Endodermal cell (in vitro differentiated cells): ENCODE measurements at regions not wholly inside any gene's neighbourhood (a gene's known extent, or its start where the extent isn't known, plus 50 kb on each side); places are given as distances from the start of the nearest gene placed in this dataset.

Experiments used
- DNase-seq: peaks from one replicate; pipeline ENCODE4 v3.0.0-alpha.2; 2017
- H3K27ac ChIP-seq: 2 replicates; pipeline ENCODE4 v1.5.1; 2013; ENCODE audit warnings: mild to moderate bottlenecking, low read depth, low read length, moderate library complexity
- H3K27me3 ChIP-seq: 2 replicates; pipeline ENCODE4 v1.6.1; 2013; ENCODE audit warnings: mild to moderate bottlenecking, low read length, moderate library complexity; ENCODE audit not compliant: insufficient read depth, control insufficient read depth, poor library complexity, severe bottlenecking
- H3K36me3 ChIP-seq: 2 replicates; pipeline ENCODE4 v1.7.0; 2013; ENCODE audit warnings: mild to moderate bottlenecking, low read length, moderate library complexity; ENCODE audit not compliant: control insufficient read depth, insufficient read depth
- H3K4me1 ChIP-seq: one replicate; pipeline ENCODE4 v1.7.0; 2013; ENCODE audit warnings: low read length; ENCODE audit not compliant: control insufficient read depth, insufficient read depth
- H3K4me3 ChIP-seq: 2 replicates; pipeline ENCODE4 v1.5.1; 2013; ENCODE audit warnings: mild to moderate bottlenecking, low read length, moderate library complexity
- H3K9ac ChIP-seq: 2 replicates; pipeline ENCODE4 v1.6.1; 2013; ENCODE audit warnings: mild to moderate bottlenecking, low read length, moderate library complexity; ENCODE audit not compliant: poor library complexity, severe bottlenecking; ENCODE audit errors: extremely low read depth
- H3K9me3 ChIP-seq: 2 replicates; pipeline ENCODE4 v1.6.1; 2013; ENCODE audit warnings: mild to moderate bottlenecking, low read length, moderate library complexity; ENCODE audit not compliant: control insufficient read depth
- H3K27ac Mint-ChIP-seq: 2 replicates; pipeline ENCODE4 v1.8.0; 2020; ENCODE audit warnings: mixed read lengths
- H3K27me3 Mint-ChIP-seq: 2 replicates; pipeline ENCODE4 v1.8.0; 2021; ENCODE audit warnings: mild to moderate bottlenecking, mixed read lengths; ENCODE audit not compliant: insufficient read depth
- H3K36me3 Mint-ChIP-seq: 2 replicates; pipeline ENCODE4 v1.8.0; 2020; ENCODE audit warnings: low read depth, mixed read lengths
- H3K4me1 Mint-ChIP-seq: 2 replicates; pipeline ENCODE4 v1.8.0; 2020; ENCODE audit warnings: mixed read lengths
- H3K4me3 Mint-ChIP-seq: 2 replicates; pipeline ENCODE4 v1.8.0; 2020; ENCODE audit warnings: mild to moderate bottlenecking, moderate library complexity, mixed read lengths
- H3K9me3 Mint-ChIP-seq: 2 replicates; pipeline ENCODE4 v1.8.0; 2020; ENCODE audit warnings: mild to moderate bottlenecking, mixed read lengths
- CTCF ChIP-seq: fragments of 200-600 bp; sonication (generic); conservative IDR thresholded peaks from 2 replicates; pipeline ENCODE4 v1.5.0; 2021; ENCODE audit warnings: antibody characterized with exemption, mild to moderate bottlenecking
- WGBS, 2 experiments: methylation state at CpG; one replicate each; pipeline versions ENCODE4 v1.1.5 to v1.1.7; 2013; ENCODE audit warnings: missing lambda C conversion rate in 2 of 2, mixed read lengths in 1 of 2; ENCODE audit not compliant: insufficient coverage in 1 of 2, insufficient read length in 1 of 2; 5-methylcytosine and 5-hydroxymethylcytosine counted together

GRCh38 chr18:45248240-45248903 is 366.9 kb upstream of the SLC14A2 start:
- no peak for DNase-seq
- Histone ChIP-seq H3K27me3 (no peaks in the 10 kb centered on the region), H3K9ac (no peak overlapping the region), H3K4me3 (no peak overlapping the region), H3K4me1 (no peaks in the 10 kb centered on the region), H3K9me3 (no peaks in the 10 kb centered on the region), H3K36me3 (no peaks in the 10 kb centered on the region), H3K27ac (no peak overlapping the region)
- 90 to 91% methylated on average over 4 to 6 of the region's 6 CpGs for WGBS, 2 experiments
- TF ChIP-seq CTCF = no peak
- no peaks in the 10 kb centered on the region for H3K36me3 Mint-ChIP-seq
- no peaks in the 10 kb centered on the region for H3K27me3 Mint-ChIP-seq
- H3K27ac Mint-ChIP-seq = no peak overlapping the region
- H3K9me3 Mint-ChIP-seq = no peaks in the 10 kb centered on the region
- no peaks in the 10 kb centered on the region for H3K4me1 Mint-ChIP-seq
- no peak overlapping the region for H3K4me3 Mint-ChIP-seq

- Mint-ChIP-seq H3K27ac (no peak overlapping the region), H3K4me1 (no peaks in the 10 kb centered on the region), H3K9me3 (no peaks in the 10 kb centered on the region), H3K27me3 (no peaks in the 10 kb centered on the region), H3K36me3 (no peaks in the 10 kb centered on the region), H3K4me3 (no peak overlapping the region)
- H3K27me3 ChIP-seq = no peaks in the 10 kb centered on the region
- H3K36me3 ChIP-seq = no peaks in the 10 kb centered on the region
- WGBS, 2 experiments = no CpG with 5 or more reads among the region's 1 CpG
- TF ChIP-seq CTCF = no peak
- no peak overlapping the region for H3K4me3 ChIP-seq
- no peak overlapping the region for H3K27ac ChIP-seq
- no peaks in the 10 kb centered on the region for H3K4me1 ChIP-seq
- DNase-seq = no peak
- H3K9me3 ChIP-seq = no peaks in the 10 kb centered on the region
- no peak overlapping the region for H3K9ac ChIP-seq
These were observed 366.0 kb upstream of the SLC14A2 start for GRCh38 chr18:45249246-45249661.

- H3K36me3 Mint-ChIP-seq = no peaks in the 10 kb centered on the region
- Histone ChIP-seq H3K4me3 (no peak overlapping the region), H3K9ac (no peak overlapping the region), H3K36me3 (no peaks in the 10 kb centered on the region), H3K9me3 (no peaks in the 10 kb centered on the region), H3K4me1 (no peaks in the 10 kb centered on the region), H3K27me3 (no peaks in the 10 kb centered on the region), H3K27ac (no peak overlapping the region)
- TF ChIP-seq CTCF = no peak
- H3K4me1 Mint-ChIP-seq = peaks cover 4% of the 10 kb centered on the region
- H3K9me3 Mint-ChIP-seq = no peaks in the 10 kb centered on the region
- WGBS, 2 experiments = 79% methylated on average over 3 of the region's 3 CpGs; no CpG with 5 or more reads in 1 of the 2 experiments
- no peak for DNase-seq
- H3K4me3 Mint-ChIP-seq = no peak overlapping the region
- no peaks in the 10 kb centered on the region for H3K27me3 Mint-ChIP-seq
- no peak overlapping the region for H3K27ac Mint-ChIP-seq
These were observed 364.8 kb upstream of the SLC14A2 start for GRCh38 chr18:45250479-45250878.
